OCI-LY3 (cell line): ENCODE measurements at regions not wholly inside any gene's neighbourhood (a gene's known extent, or its start where the extent isn't known, plus 50 kb on each side); places are given as distances from the start of the nearest gene placed in this dataset.
A peak's percentile ranks its signal among the peaks of the same experiment; 100 is the strongest.

Experiments
- H2AFZ ChIP-seq: fragments of 200-600, 300-600 bp; shearing (Covaris generic); 2 replicates; pipeline ENCODE4 v1.6.0; 2014; ENCODE audit warnings: antibody characterized with exemption, low read depth, low read length
- H3K27ac ChIP-seq: fragments of 200-600, 300-600 bp; sonication (generic); 2 replicates; pipeline ENCODE4 v1.5.1; 2014; ENCODE audit warnings: mild to moderate bottlenecking, low read length, moderate library complexity, mixed read lengths
- H3K27me3 ChIP-seq: fragments of 200-600, 300-600 bp; sonication (generic); 2 replicates; pipeline ENCODE4 v1.6.1; 2014; ENCODE audit warnings: low read depth, low read length, mixed read lengths
- H3K36me3 ChIP-seq: fragments of 200-600, 300-600 bp; sonication (generic); replicated peaks from 2 replicates; pipeline ENCODE3; 2014; ENCODE audit warnings: low read depth, low read length, mixed read lengths
- H3K4me1 ChIP-seq: fragments of 300-600, 200-600 bp; sonication (generic); 2 replicates; pipeline ENCODE4 v1.6.1; 2014; ENCODE audit warnings: low read length, mixed read lengths
- H3K4me2 ChIP-seq: fragments of 200-600, 300-600 bp; sonication (generic); 2 replicates; pipeline ENCODE4 v1.6.1; 2014; ENCODE audit warnings: low read length, mixed read lengths
- H3K4me3 ChIP-seq: fragments of 300-600, 200-600 bp; sonication (generic); 2 replicates; pipeline ENCODE4 v1.5.1; 2014; ENCODE audit warnings: antibody characterized with exemption, mild to moderate bottlenecking, low read length, moderate library complexity
- H3K79me2 ChIP-seq: fragments of 300-600, 200-600 bp; shearing (Covaris generic); 2 replicates; pipeline ENCODE4 v1.6.1; 2014; ENCODE audit warnings: mild to moderate bottlenecking, low read length, mixed read lengths
- H3K9ac ChIP-seq: fragments of 300-600, 200-600 bp; shearing (Covaris generic); 2 replicates; pipeline ENCODE4 v1.6.0; 2014; ENCODE audit warnings: mild to moderate bottlenecking, low read length, moderate library complexity
- H3K9me3 ChIP-seq: fragments of 200-600, 300-600 bp; shearing (Covaris generic); 2 replicates; pipeline ENCODE4 v1.6.1; 2014; ENCODE audit warnings: low read length, mixed read lengths; ENCODE audit not compliant: insufficient read depth
- H4K20me1 ChIP-seq: fragments of 200-600, 300-600 bp; sonication (generic); 2 replicates; pipeline ENCODE4 v1.6.1; 2016; ENCODE audit warnings: low read length, mixed read lengths; ENCODE audit not compliant: insufficient read depth
- CTCF ChIP-seq: fragments of 200-600, 300-600 bp; sonication (generic); IDR thresholded peaks from 2 replicates; pipeline ENCODE4 v1.5.1; 2014; ENCODE audit warnings: antibody characterized with exemption, low read length, low read depth
- EZH2phosphoT487 ChIP-seq: fragments of 200-600 bp; shearing (Covaris generic); IDR thresholded peaks from 2 replicates; pipeline ENCODE4 v1.6.1; 2018; ENCODE audit warnings: antibody characterized with exemption, mixed run types, low read depth

DNA sequence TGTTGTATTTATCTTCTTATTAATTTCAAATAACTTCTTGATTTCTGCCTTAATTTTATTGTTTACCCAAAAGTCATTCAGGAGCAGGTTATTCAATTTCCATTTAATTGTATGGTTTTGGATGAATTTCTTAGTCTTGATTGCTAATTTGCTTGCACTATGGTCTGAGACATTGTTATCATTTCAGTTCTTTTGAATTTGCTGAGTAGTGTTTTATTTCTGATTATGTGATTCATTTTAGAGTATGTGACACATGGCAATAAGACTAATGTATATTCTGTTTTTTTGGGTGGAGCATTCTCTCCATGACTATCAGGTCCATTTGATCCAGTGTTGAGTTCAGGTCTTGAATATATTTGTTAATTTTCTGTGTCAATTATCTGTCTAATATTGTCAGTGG is 236.7 kb downstream of the EDA2R start:
- no peaks in the 10 kb centered on the region for H3K9me3 ChIP-seq
- no peak overlapping the region for H3K4me2 ChIP-seq
- H3K9ac ChIP-seq: no peak overlapping the region
- H3K4me1 ChIP-seq: no peaks in the 10 kb centered on the region
- no peak overlapping the region for H3K4me3 ChIP-seq
- no peaks in the 10 kb centered on the region for H3K79me2 ChIP-seq
- H3K27me3 ChIP-seq: no peaks in the 10 kb centered on the region
- H2AFZ ChIP-seq: no peak overlapping the region
- no peaks in the 10 kb centered on the region for H4K20me1 ChIP-seq
- H3K27ac ChIP-seq: no peak overlapping the region
- TF ChIP-seq EZH2phosphoT487: no peak
- no peak for TF ChIP-seq CTCF
- no peaks in the 10 kb centered on the region for H3K36me3 ChIP-seq

DNA sequence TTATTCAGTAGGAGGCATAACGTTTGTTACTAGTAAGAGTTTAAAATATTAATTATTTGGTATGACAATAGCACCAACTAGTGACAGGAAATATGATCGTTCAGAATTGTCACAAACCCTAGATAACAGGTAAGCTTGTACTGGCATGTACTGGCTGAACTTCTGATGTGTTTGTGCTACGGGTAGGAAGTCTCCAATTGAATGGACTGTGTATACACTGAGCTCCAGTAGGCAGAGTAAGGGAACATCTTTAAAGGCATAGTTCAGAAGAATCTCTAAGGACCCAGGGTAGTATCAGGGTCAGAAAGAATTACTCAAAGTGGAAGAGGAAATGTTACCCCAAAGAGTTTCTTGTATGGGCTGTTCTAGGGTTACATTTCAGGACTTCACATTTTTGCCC is 230.4 kb downstream of the EDA2R start:
- H3K4me1 ChIP-seq: peaks cover 7% of the 10 kb centered on the region
- no peaks in the 10 kb centered on the region for H3K9me3 ChIP-seq
- H3K36me3 ChIP-seq: no peaks in the 10 kb centered on the region
- peak overlapping the region; percentile 13; the same call in 1 of the 2 replicates for H3K4me2 ChIP-seq
- H3K79me2 ChIP-seq: no peaks in the 10 kb centered on the region
- H3K27me3 ChIP-seq: no peaks in the 10 kb centered on the region
- H3K9ac ChIP-seq: no peak overlapping the region
- H4K20me1 ChIP-seq: no peaks in the 10 kb centered on the region
- no peak overlapping the region for H3K4me3 ChIP-seq
- peak; percentile 58 for TF ChIP-seq CTCF
- TF ChIP-seq EZH2phosphoT487: no peak
- H2AFZ ChIP-seq: no peak overlapping the region
- H3K27ac ChIP-seq: no peak overlapping the region

DNA sequence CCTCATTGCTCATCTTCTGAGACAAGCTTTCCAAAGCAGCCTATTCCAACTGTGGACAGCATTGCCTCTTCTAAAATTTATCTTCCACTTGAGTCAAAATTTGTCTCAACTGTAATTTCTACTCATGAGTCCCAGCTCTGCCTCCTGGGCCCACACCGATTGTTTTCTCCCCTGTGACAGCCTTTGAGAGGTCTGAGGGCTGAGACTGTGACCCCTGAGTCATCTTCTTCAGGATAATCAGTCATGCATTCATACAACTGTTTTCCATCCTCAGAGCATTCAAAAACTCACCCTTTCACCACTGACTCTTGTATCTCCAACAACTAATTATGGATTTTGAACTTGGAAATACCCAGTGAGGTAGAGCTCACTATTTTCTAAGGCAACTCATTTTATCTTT is 228.1 kb downstream of the EDA2R start:
- Histone ChIP-seq H3K36me3 (no peaks in the 10 kb centered on the region), H3K27me3 (no peaks in the 10 kb centered on the region), H3K27ac (no peak overlapping the region), H4K20me1 (no peaks in the 10 kb centered on the region), H3K4me2 (no peak overlapping the region), H2AFZ (no peak overlapping the region), H3K4me3 (no peak overlapping the region), H3K79me2 (no peaks in the 10 kb centered on the region), H3K9ac (no peak overlapping the region), H3K4me1 (peaks cover 7% of the 10 kb centered on the region), H3K9me3 (no peaks in the 10 kb centered on the region)
- no peak for TF ChIP-seq EZH2phosphoT487
